ENCODE measurements at regions not wholly inside any gene's neighbourhood (a gene's known extent, or its start where the extent isn't known, plus 50 kb on each side); places are given as distances from the start of the nearest gene placed in this dataset.
"Not testable (repeated sequence)": the region's sequence is repeated elsewhere in the genome, so short reads cannot be mapped to it uniquely, and the experiment has no call there.

- DNase-seq, result no peak
Observed at GRCh38 chr1:72481420-72481970, 199.2 kb upstream of the NEGR1 start.

GRCh38 chr1:72466376-72466775, 184.0 kb upstream of the NEGR1 start:
- no peak for DNase-seq

GRCh38 chr1:72462186-72462905, 180.0 kb upstream of the NEGR1 start:
- no peak for DNase-seq

- no peak for DNase-seq
Observed at GRCh38 chr1:72442262-72442661, 159.9 kb upstream of the NEGR1 start.

DNA sequence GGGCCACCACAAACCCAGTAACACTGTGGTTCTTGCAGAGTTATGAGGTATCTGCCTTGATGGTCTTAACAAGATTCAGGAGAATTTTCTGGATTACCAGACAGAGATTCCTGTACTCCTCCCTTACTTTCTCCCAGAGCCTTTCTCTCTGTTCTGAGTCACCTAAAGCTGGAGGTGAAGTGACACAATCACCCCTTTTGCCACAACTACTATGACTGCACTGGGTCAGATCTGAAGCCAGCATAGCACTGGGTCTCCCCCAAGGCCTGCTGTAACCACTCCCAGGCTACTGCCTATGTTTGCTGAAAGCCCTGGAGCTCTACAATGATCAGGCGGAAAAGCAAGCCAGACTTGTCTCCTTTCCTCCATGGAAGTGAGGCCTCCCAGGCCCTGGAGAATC, 156.7 kb upstream of the NEGR1 start:
- DNase-seq, result no peak

DNA sequence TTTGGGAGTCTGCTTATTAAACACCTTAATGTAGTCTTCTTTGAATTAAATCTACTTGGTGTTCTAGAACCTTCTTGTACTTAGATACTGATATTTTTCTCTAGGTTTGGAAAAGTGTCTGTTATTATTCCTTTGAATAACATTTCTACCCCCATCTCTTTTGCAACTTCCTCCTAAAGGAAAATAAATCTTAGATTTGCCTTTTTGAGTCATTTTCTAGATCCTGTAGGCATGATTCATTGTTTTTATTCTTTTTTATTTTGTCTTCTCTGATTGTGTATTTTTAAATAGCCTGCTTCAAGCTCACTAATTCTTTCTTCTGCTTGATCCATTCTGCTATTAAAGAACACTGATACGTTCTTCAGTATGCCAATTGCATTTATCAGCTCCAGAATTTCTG, 155.9 kb upstream of the NEGR1 start:
- no peak for DNase-seq

DNA sequence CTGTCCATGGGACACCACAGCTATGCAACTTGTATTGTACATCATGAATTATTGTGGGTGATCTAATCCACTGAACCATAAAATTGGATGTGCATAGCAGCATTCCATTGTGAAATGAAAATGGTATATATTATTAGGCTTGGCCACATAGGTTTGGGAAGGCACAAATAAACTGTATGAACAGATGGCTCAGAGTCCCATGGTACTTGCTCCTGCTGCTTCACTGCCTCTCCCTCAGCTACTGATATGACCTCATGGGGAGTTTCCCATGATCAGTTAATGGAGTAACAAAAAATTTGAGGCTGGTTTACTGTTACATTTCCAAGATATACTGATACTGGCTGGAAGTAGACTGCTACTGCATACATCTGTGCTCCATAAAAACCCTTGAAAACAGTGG, 152.7 kb upstream of the NEGR1 start:
- no peak for DNase-seq

GRCh38 chr1:72434070-72434469, 151.7 kb upstream of the NEGR1 start:
- no peak for DNase-seq

DNA sequence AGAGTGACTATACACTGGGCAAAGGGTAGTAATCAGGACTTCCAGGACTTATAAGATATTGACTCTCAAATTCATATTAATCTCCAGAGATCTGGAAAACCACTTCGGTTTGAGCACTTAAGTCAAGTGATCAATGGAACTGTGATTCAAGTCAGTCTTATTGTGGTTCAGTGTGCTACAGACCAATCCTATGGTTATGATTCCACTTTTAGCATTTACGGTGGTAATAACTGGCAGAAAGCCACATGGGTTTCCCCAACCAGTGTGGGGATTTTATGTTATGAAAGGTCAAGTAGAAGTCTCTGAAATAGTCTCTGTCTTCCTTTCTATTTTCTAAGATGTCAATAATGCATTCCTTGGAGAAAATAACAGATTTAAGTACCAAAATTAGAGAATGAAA, 151.3 kb upstream of the NEGR1 start:
- no peak for DNase-seq

DNA sequence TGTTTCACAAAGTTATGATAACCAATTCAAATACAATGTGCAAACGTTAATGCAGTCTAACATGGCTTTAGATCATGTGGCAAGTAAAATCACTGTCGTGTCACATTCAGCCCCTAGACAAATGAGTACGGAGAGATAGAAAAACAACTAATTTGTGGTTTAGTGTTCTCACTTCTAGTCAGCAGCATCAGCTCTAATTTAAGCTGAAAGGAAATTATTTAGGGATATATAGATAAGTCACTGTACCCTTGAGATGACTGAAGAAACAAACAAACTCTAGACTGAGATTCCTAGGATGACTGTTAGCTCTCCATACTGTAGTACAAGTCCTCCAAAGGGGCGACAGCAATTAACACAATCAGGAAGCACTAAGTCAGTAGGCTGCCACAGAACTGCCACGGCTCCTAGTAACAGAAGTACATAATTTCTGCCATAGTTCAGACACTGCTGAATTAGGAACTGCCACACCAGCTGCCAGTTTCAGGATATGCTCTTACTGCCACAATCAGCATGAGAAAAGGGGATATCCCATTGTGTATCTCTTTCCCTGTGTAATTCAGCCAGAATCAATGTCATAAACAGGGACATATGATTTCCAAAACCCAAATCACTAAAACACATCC, 150.4 kb upstream of the NEGR1 start:
- DNase-seq, result no peak

DNA sequence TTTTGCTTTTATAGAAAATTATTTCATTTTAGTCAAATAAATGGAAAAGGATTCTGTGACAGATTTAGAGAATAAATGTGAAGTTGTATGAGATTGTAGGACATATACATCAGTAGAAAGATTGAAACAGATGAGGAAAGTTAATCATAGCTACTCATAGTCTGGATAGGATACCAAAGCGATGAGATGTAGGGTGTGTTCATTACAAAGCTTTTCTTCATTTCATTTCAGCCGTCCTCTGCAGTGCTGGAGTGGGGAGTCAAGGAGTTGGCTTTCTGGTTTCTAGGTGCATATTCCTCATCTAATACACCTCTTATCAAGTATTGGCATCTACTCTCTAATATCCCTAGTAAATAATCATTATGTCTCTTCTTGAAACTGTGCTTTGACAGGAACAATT, 149.5 kb upstream of the NEGR1 start:
- no peak for DNase-seq

DNA sequence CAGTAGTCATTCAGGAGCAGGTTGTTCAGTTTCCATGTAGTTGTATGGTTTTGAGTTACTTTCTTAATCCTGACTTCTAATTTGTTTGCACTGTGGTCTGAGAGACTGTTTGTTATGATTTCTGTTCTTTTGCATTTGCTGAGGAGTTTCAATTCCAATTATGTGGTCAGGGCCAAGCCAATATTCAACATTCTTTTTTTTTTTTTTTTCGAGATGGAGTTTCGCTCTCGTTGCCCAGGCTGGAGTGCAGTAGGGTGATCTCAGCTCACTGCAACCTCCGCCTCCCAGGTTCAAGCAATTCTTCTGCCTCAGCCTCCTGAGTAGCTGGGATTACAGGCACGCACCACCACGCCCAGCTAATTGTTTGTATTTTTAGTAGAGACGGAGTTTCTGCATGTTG, 145.9 kb upstream of the NEGR1 start:
- not testable (repeated sequence) for DNase-seq

DNA sequence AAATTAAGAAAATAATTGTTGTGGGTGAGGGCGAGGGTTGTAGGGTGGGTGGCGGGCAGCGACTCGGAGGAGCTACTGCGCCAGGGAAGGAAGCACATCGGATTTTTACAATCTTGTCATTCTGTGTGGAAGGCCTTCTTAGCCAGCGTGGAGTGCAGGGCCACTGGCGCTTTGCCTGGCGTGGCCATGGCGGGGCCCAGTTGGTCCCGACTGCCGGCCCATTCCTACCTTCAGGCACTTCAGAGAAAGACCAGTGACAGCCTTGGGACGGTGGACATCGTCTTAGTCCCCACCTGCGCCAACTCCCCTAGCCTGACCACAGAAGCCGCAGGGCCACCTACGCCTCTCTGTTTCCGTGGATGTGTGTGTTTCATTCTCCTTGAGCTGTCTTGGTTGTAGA, 136.9 kb upstream of the NEGR1 start:
- DNase-seq, result no peak

DNA sequence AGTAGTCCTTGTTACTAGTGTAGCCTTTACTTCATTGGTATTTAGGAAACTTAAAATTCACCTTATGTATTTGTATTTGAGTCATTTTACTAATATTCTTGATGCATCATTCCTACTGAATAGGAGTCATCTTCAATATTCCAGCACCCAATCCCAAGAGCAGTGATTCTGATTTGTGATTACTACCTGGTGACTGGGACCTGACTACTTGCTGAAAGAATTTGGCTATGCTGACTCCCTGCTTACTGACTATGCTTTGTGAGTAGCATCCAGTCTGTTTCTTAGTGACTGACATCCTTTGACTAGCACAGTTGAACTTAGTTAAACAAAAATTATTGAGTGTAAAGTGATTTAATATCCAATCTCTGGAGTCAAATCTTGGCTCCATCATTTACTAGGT, 129.9 kb upstream of the NEGR1 start:
- DNase-seq, result no peak

DNA sequence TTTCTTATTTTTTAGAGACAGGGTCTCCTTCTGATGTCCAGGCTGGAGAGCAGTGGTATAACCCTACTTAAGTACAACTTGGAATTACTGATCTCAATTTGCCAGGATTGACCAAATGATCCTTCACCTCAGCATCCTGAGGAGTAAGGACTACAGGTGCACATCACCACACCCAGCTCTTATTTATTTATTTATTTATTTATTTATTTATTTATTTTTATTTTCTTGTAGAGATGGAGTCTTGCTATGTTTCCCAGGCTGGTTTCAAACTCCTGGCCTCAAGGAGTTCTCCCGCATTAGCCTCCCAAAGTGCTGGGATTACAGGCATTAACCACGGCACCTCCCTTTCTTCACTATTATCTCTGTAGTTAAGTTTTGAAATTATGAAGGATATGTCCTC, 117.5 kb upstream of the NEGR1 start:
- DNase-seq, result no peak

DNA sequence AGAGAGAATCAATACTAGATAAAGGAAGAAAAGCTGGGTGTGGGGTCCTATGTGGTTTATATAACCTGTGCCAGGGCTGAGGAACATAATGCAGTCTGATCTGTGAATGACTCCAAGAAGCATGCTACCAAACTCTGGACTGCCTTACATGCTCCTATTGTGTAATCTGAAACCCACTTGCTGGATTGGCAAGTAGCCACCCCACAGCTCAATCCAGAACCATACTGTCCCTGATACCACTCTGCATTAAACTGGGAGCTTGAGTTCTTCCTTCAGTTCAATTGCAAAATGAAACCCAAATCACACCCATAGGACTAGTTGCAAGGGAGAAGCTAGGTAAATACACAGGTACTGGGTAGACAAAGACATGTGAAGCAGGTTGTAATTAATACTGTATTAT, 115.4 kb upstream of the NEGR1 start:
- no peak for DNase-seq

DNA sequence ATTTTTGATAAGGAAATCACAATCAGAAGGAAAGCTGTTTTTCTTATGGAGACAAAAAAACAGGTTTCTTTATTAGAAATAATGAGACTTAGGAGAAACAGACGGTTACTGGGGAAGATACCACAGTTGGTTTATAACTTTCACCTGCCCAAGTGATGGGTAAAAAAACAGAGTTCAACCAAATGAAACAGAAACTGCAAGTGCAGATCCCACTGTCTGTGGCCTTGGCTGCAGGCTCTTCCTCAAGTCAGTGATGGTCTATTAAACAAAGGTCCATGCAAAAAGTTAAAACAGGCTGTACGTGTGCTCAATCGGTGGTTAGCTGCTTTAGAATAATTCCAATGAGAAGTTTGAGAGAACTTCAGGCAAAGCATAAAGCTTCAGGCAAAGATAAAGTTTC, 112.1 kb upstream of the NEGR1 start:
- no peak for DNase-seq

DNA sequence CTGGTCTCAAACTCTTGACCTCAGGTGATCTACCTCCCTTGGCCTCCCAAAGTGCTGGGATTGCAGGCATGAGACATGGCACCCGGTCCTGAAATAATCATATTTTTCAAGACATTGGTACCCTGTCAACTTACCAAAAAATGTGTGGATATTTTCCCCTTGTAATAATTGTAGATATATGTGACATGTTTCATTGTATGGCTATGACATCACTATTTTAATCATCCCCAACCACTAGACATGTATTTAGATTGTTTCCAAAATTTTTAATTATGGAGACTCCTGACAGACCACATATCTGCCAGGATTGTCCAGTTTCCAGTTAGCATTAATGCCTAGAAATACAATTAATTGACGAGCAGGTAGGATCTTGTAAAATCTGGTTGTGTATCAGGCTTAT, 96.7 kb upstream of the NEGR1 start:
- no peak for DNase-seq

GRCh38 chr1:72375226-72375625, 92.9 kb upstream of the NEGR1 start:
- no peak for DNase-seq

GRCh38 chr1:72371259-72372035, 89.1 kb upstream of the NEGR1 start:
- DNase-seq, result no peak

DNA sequence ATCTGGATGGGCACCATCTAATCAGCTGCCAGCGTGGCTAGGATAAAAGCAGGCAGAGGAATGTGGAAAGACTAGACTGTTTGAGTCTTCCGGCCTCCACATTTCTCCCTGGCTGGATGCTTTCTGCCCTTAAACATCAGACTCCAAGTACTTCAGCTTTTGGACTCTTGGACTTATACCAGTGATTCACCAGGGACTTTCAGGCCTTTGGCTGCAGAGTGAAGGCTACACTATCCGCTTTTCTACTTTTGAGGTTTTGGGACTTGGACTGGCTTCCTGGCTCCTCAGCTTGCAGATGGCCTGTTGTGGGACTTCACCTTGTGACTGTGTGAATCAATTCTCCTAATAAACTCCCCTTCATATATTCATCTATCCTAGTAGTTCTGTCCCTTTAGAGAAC, 88.5 kb upstream of the NEGR1 start:
- not testable (repeated sequence) for DNase-seq

DNA sequence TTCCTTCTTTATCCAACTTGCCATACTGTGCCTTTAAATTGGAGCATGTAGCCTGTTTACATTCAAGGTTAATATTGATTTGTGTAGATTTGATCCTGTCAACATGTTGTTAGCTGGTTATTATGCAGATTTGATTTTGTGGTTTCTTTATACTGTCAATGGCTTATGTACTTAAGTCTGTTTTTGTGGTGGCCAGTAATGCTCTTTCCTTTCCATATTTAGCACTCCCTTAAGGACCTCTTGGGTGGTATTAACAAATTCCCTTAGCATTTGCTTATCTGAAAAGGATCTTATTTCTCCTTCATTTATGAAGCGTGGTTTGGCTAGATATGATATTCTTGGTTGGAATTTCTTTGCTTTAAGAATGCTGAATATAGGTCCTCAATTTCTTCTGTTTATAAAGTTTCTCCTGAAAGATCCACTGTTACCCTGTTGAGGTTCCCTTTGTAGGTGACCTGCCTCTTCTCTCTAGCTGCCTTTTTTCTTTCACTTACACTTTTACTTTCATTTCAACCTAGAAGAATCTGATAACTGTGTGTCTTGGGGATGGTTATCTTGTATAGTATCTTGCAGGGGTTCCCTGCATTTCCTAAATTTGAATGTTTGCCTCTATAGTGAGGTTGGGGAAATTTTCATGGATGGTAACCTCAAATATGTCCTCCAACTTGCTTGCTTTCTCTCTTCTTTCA, 86.9 kb upstream of the NEGR1 start:
- no peak for DNase-seq

- no peak for DNase-seq
Observed at GRCh38 chr1:72366466-72366865, 84.1 kb upstream of the NEGR1 start.

Measured in activated effector memory CD4-positive, alpha-beta T cell treated with anti-CD3 and anti-CD28 coated beads, Interleukin-2, amount 50 U/mL, for 16 hours (primary cell).